ENCODE measurements at regions not wholly inside any gene's neighbourhood (a gene's known extent, or its start where the extent isn't known, plus 50 kb on each side); places are given as distances from the start of the nearest gene placed in this dataset.
"Not testable (repeated sequence)": the region's sequence is repeated elsewhere in the genome, so short reads cannot be mapped to it uniquely, and the experiment has no call there.

- no peak for DNase-seq (ENCODE audit: low spot score)
These were observed 69.5 kb downstream of the TPRA1 start for GRCh38 chr3:127520993-127521392.

- DNase-seq (ENCODE audit: low spot score), result no peak
These were observed 72.0 kb downstream of the TPRA1 start for GRCh38 chr3:127518456-127519081.

- DNase-seq (ENCODE audit: low spot score), result no peak
These were observed 78.3 kb downstream of the TPRA1 start for GRCh38 chr3:127512256-127512655.

- no peak for DNase-seq (ENCODE audit: low spot score)
These were observed 89.4 kb downstream of the TPRA1 start for GRCh38 chr3:127501177-127501576.

- no peak for DNase-seq (ENCODE audit: low spot score)
These were observed 92.9 kb downstream of the TPRA1 start for GRCh38 chr3:127497676-127498075.

GRCh38 chr3:127497166-127497565 lies 93.4 kb downstream of the TPRA1 start:
- DNase-seq (ENCODE audit: low spot score), result no peak

GRCh38 chr3:127495821-127496655 lies 94.5 kb downstream of the TPRA1 start:
- DNase-seq (ENCODE audit: low spot score), result no peak

- DNase-seq (ENCODE audit: low spot score), result no peak
These were observed 96.4 kb downstream of the TPRA1 start for GRCh38 chr3:127493924-127494646.

- no peak for DNase-seq (ENCODE audit: low spot score)
These were observed 98.1 kb downstream of the TPRA1 start for GRCh38 chr3:127492426-127492825.

- DNase-seq (ENCODE audit: low spot score), result no peak
These were observed 98.6 kb downstream of the TPRA1 start for GRCh38 chr3:127491909-127492308.

GRCh38 chr3:127491323-127491722 lies 99.2 kb downstream of the TPRA1 start:
- DNase-seq (ENCODE audit: low spot score), result no peak

- not testable (repeated sequence) for DNase-seq (ENCODE audit: low spot score)
These were observed 99.6 kb downstream of the TPRA1 start for GRCh38 chr3:127491024-127491305.

- DNase-seq (ENCODE audit: low spot score), result no peak
These were observed 100.1 kb downstream of the TPRA1 start for GRCh38 chr3:127490271-127491023.

- no peak for DNase-seq (ENCODE audit: low spot score)
These were observed 101.2 kb downstream of the TPRA1 start for GRCh38 chr3:127489357-127489756.

GRCh38 chr3:127488740-127489139 lies 101.8 kb downstream of the TPRA1 start:
- no peak for DNase-seq (ENCODE audit: low spot score)

GRCh38 chr3:127488141-127488672 lies 102.3 kb downstream of the TPRA1 start:
- peak; percentile 3 for DNase-seq (ENCODE audit: low spot score)

- DNase-seq (ENCODE audit: low spot score), result peak; percentile 2
These were observed 103.3 kb downstream of the TPRA1 start for GRCh38 chr3:127487196-127487595.

- DNase-seq (ENCODE audit: low spot score), result peak; percentile 4
These were observed 104.1 kb downstream of the TPRA1 start for GRCh38 chr3:127486321-127486944.

- no peak for DNase-seq (ENCODE audit: low spot score)
These were observed 105.0 kb downstream of the TPRA1 start for GRCh38 chr3:127485396-127486170.

GRCh38 chr3:127484601-127485388 lies 105.7 kb downstream of the TPRA1 start:
- DNase-seq (ENCODE audit: low spot score), result peak; percentile 71

Data from AG20443 (cell line).